HG03135 (cell line): ENCODE measurements at regions not wholly inside any gene's neighbourhood (a gene's known extent, or its start where the extent isn't known, plus 50 kb on each side); places are given as distances from the start of the nearest gene placed in this dataset.

Source experiments
- ATAC-seq: cut with Tn5 transposase; IDR thresholded peaks from one replicate; pipeline ENCODE4 v1.9.1; 2021; ENCODE audit warnings: mild to moderate bottlenecking, moderate library complexity; ENCODE audit not compliant: unreplicated experiment

- ATAC-seq, result no peak
Observed at GRCh38 chr16:86898386-86898785, 320.0 kb downstream of the FOXL1 start.

GRCh38 chr16:86899151-86899550 lies 320.8 kb downstream of the FOXL1 start:
- ATAC-seq, result no peak

DNA sequence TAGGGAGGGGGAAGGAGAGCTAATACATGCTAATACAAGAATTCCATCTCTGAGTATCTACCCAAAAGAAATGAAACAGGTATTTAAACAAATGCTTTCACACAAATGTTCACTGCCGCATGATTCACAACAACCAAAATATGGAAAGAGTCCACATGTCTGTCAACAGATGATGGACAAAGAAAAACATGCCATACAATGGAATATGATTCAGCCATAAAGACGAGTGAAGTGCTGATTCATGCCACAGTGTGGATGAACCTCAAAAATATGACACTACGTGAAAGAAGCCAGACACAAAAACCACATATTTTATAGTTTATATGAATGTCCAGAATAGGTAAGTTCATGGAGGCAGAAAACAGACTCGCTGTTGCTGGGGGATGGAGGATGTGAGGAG lies 321.4 kb downstream of the FOXL1 start:
- no peak for ATAC-seq

DNA sequence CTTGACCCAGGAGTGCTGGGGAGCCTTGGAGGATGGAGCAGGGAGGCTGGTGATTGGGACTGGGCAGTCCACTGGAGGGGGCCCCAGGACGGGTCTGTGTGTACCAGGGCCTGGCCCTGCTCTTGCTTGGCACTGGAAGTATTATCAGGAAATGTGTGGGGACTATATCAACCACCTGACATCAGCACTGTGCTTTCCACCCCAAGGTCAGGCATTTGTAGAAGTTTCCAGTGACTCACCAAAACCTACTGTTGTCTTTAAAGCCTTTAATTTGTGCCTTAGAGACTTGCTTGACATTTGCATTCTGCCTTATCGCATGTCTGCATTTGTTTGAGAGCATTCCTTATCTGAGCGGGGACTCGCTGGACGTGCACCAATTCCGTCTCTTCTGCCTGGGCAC lies 323.1 kb downstream of the FOXL1 start:
- ATAC-seq, result no peak

GRCh38 chr16:86902656-86903001 lies 324.3 kb downstream of the FOXL1 start:
- no peak for ATAC-seq

DNA sequence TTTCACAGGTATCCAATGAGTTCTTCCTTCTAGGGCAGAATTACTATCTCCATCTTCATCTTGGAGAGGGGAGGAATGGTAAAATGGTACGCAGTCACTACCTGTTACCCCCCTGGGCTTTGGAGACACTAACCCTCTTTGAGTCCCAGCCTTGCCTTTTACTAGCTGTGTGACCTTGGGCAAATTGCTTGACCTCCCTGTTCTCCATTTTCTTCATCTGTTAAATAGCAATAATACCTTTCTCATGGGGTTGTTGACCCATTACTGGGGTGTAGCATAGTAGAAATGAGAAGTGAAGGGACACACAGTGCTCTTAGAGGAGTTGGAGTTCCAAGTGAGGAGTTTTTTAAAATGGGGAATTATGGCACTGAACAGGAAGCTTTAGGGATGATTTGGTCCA lies 324.7 kb downstream of the FOXL1 start:
- ATAC-seq, result no peak

DNA sequence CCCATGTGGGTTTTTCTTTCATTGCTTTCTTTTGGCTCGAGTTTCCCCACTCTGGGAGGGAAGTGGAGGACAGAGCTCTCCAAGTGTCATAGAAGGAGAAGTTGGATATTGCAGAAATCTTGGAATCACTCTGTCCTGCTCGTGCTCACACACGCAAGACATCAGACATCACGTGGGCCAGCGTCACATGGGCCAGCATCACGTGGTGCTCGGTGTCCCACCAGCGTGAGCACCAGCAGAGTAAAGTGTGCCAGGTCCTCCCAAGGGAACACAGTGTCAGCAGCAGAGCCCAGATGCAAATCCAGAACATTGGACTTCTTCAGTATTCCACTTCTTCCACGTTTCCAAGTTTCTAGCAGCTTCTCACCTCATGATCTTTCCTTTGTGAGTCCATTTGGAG lies 327.0 kb downstream of the FOXL1 start:
- no peak for ATAC-seq

DNA sequence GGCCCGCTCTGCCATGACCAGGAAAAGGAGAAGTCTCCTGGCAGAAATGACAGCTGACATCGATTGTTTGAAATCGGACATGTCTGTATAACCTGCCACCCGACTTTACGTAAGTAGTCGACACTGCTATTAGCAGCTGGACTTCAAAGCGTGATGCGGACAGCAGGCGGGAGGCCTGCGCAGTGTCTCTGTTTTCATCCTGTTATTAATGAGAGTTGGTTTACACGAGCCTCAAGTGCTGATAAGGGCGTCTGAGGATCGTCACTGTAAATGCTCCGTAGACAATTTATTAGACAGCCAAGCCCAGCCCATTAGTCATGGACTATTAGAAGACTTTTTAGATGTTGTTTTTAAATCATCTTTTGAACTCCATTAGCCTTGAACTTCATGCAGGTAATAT lies 328.3 kb downstream of the FOXL1 start:
- no peak for ATAC-seq

GRCh38 chr16:86909359-86910160 lies 331.2 kb downstream of the FOXL1 start:
- ATAC-seq, result no peak

DNA sequence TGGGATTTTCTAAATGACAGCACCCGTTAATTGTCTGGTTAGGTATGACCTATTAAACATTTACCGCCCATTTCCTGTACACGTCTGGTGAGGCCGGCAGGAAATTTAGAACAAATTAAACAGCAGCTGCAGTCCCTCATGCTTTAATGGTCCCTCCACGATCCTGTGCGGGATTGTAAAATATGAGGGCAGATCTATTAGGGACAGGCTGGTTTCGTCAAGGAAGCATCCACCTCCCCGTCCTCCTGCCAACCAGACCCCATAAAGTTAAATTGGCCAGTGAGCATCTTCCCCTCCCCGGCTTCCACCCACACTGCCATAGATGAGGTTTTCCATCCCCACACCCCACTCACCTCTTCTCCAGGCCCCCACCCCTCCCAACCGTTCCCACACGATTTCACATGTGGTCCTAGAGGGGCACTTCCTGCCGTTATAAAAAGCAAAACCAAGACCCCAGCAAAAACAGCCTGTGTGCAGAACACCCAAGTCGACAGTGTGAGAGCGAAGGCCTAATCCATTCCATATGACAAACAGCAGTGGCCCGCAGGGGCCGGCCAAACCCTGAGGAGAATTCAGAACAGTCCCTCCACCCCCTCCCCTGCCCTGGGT lies 331.9 kb downstream of the FOXL1 start:
- ATAC-seq, result no peak

GRCh38 chr16:86911437-86911958 lies 333.1 kb downstream of the FOXL1 start:
- no peak for ATAC-seq

DNA sequence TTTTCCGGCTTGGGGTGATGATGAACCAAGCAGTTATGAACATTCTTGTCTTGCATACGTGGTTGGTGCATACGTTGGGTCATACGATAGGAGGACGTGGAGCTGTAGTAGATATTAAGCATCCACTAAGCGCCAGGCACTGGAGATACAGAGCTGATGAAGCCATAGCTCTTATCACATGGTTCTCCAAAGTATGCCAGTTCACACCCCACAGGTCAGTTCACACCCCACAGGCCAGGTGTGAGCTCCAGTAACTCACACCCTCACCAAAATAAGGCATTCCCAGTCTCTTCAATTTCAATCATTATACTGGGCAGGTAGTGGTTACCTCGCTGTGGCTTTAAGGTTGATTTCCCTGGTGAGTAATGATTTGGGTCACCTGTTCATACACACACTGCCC lies 335.5 kb downstream of the FOXL1 start:
- ATAC-seq, result no peak

GRCh38 chr16:86914876-86915717 lies 336.7 kb downstream of the FOXL1 start:
- ATAC-seq, result no peak

GRCh38 chr16:86917471-86918365 lies 339.4 kb downstream of the FOXL1 start:
- no peak for ATAC-seq

GRCh38 chr16:86918637-86919036 lies 340.3 kb downstream of the FOXL1 start:
- no peak for ATAC-seq

- ATAC-seq, result no peak
Observed at GRCh38 chr16:86919078-86919477, 340.7 kb downstream of the FOXL1 start.

- no peak for ATAC-seq
Observed at GRCh38 chr16:86919578-86920305, 341.4 kb downstream of the FOXL1 start.

DNA sequence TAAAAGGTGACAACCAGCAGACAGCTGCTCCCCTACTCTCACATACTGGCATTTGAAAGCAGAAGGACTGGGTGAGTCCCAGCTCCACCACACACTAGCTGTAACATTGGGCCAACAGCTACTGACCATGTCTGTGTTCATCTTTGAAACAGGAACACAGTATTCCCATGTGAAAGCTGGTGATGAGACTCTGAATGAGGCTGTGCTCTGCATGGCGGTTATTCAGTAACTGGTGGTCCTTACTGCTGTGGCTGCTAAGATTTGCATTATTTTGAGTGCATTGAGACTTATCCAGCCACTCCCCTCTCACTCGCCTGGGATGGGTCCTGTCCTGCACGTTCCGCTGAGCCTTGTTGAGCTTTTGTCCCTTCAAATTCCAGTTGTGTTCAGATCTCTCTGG lies 342.9 kb downstream of the FOXL1 start:
- no peak for ATAC-seq

GRCh38 chr16:86922311-86922710 lies 344.0 kb downstream of the FOXL1 start:
- ATAC-seq, result no peak

GRCh38 chr16:86923656-86924055 lies 345.3 kb downstream of the FOXL1 start:
- no peak for ATAC-seq
